ENCODE measurements at regions not wholly inside any gene's neighbourhood (a gene's known extent, or its start where the extent isn't known, plus 50 kb on each side); places are given as distances from the start of the nearest gene placed in this dataset.

- no peak overlapping the region for H3K27ac ChIP-seq (ENCODE audit: low read depth, low read length)
- DNase-seq (ENCODE audit: low read depth, low spot score) = no peak
- H3K4me3 ChIP-seq (ENCODE audit: low read depth, low read length) = no peak overlapping the region
- H3K27me3 ChIP-seq (ENCODE audit: control insufficient read depth, insufficient read depth, low read length) = no peaks in the 10 kb centered on the region
- CTCF ChIA-PET = interaction anchor here (1.0 kb wide), 1 partner anchor 18 kb away, joined by 3 read pairs; no protein-coding TSS in a partner anchor
- no peaks in the 10 kb centered on the region; the same call in 1 of the 2 replicates for H3K9me3 ChIP-seq (ENCODE audit: control insufficient read depth, insufficient read depth, low read length)
- POLR2A ChIA-PET = no interaction called here
- TF ChIP-seq, protein P1, sequence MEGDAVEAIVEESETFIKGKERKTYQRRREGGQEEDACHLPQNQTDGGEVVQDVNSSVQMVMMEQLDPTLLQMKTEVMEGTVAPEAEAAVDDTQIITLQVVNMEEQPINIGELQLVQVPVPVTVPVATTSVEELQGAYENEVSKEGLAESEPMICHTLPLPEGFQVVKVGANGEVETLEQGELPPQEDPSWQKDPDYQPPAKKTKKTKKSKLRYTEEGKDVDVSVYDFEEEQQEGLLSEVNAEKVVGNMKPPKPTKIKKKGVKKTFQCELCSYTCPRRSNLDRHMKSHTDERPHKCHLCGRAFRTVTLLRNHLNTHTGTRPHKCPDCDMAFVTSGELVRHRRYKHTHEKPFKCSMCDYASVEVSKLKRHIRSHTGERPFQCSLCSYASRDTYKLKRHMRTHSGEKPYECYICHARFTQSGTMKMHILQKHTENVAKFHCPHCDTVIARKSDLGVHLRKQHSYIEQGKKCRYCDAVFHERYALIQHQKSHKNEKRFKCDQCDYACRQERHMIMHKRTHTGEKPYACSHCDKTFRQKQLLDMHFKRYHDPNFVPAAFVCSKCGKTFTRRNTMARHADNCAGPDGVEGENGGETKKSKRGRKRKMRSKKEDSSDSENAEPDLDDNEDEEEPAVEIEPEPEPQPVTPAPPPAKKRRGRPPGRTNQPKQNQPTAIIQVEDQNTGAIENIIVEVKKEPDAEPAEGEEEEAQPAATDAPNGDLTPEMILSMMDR (IDR thresholded peaks at IDR 0.05; ENCODE audit: low read depth, low read length) = no peak
Measured at GRCh38 chr6:137588472-137588871, 94.3 kb upstream of the OLIG3 start.

DNA sequence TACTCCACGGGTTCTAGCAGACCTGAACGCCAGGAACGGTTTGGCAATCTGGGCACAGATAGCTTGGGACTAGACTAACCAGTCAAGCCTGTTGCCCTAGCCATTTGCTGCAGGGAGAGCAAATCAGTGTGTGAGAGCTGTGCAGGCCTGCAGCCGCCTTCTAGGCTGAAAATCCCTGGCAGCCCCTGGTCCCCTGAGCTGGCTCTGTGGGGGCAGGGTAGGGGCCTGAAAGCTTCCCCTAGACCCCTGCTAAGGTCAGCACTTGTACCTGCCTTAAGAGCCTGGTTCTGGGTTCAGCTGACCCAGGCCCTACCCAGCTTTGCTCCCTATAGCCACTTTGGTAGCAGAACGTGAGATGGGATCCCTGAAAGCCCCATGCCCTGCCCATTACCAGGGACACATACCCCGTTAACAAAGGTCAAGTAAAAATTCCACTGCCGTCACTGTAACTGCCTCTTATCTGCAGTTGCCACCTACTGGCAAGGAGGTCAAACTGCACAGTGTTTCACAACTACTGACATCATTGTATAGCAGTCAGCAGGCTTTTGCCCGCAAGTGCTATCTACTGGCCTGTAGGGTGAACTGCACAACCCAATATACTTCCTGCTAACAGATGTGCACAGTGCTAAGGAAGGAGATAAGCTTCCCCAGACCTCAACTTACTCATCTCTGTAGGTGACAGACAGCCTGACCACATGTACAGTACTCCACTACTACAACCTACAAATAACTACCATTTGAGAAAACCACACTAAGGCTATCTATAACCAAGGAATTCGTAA lies 95.1 kb upstream of the OLIG3 start:
- Histone ChIP-seq H3K27ac (ENCODE audit: low read depth, low read length) (no peak overlapping the region), H3K9me3 (ENCODE audit: control insufficient read depth, insufficient read depth, low read length) (no peaks in the 10 kb centered on the region; the same call in 1 of the 2 replicates), H3K27me3 (ENCODE audit: control insufficient read depth, insufficient read depth, low read length) (no peaks in the 10 kb centered on the region), H3K4me3 (ENCODE audit: low read depth, low read length) (no peak overlapping the region)
- DNase-seq (ENCODE audit: low read depth, low spot score) = peak; percentile 6
- CTCF ChIA-PET = interaction anchor here (0.7 to 1.2 kb wide), 4 partner anchors 12 to 495 kb away, joined by 3 to 4 read pairs (median 3); no protein-coding TSS in a partner anchor
- POLR2A ChIA-PET = no interaction called here
- TF ChIP-seq, protein P1 (IDR thresholded peaks at IDR 0.05; ENCODE audit: low read depth, low read length) = peak; percentile 47

DNA sequence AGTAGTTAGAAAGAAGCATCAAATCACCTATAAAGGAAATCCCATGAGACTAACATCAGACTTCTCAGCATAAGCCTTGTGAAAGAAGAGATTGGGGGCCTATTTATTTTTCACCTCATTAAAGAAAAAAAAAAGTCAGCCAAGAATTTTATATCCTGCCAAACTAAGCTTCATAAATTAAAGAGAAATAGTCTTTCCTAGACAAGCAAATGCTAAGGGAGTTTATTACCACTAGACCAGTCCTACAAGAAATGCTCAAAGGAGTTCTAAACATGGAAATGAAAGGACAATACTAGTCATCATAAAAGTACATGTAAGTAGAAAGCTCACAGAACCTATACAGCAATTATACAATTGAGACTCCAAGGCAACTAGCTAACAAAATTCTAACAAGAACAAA lies 96.5 kb upstream of the OLIG3 start:
- Histone ChIP-seq H3K9me3 (ENCODE audit: control insufficient read depth, insufficient read depth, low read length) (no peaks in the 10 kb centered on the region; the same call in 1 of the 2 replicates), H3K27ac (ENCODE audit: low read depth, low read length) (no peak overlapping the region), H3K27me3 (ENCODE audit: control insufficient read depth, insufficient read depth, low read length) (no peaks in the 10 kb centered on the region), H3K4me3 (ENCODE audit: low read depth, low read length) (no peak overlapping the region)
- POLR2A ChIA-PET = no interaction called here
- CTCF ChIA-PET = interaction anchor here (0.6 to 1.2 kb wide), 4 partner anchors 9 to 321 kb away, joined by 3 to 6 read pairs (median 4); no protein-coding TSS in a partner anchor
- no peak for DNase-seq (ENCODE audit: low read depth, low spot score)
- TF ChIP-seq, protein P1 (IDR thresholded peaks at IDR 0.05; ENCODE audit: low read depth, low read length) = no peak

DNA sequence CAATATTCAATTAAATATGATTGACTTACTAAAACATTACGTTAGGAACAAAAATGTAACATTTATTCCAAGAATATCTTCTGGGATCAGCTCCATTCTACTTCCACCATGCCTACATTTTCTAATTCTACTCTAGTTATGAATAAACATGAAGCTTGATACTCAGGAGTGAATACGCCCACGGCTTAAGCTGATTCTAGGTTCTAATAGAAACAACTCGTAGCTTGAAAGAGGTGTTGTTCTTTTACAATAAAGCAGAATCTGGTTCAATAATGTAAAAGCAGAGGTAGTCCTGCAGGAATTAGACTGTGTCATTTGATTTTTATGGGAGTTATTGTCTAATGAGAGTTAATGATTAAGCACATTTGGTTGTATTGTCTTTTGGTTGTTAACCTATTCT lies 107.3 kb upstream of the OLIG3 start:
- Histone ChIP-seq H3K4me3 (ENCODE audit: low read depth, low read length) (no peak overlapping the region), H3K27me3 (ENCODE audit: control insufficient read depth, insufficient read depth, low read length) (no peaks in the 10 kb centered on the region), H3K27ac (ENCODE audit: low read depth, low read length) (no peak overlapping the region), H3K9me3 (ENCODE audit: control insufficient read depth, insufficient read depth, low read length) (no peaks in the 10 kb centered on the region)
- POLR2A ChIA-PET = no interaction called here
- TF ChIP-seq, protein P1 (IDR thresholded peaks at IDR 0.05; ENCODE audit: low read depth, low read length) = no peak
- DNase-seq (ENCODE audit: low read depth, low spot score) = no peak
- CTCF ChIA-PET = no interaction called here

All from AG04450 (cell line).